Ishikawa (cell line): ENCODE measurements at regions not wholly inside any gene's neighbourhood (a gene's known extent, or its start where the extent isn't known, plus 50 kb on each side); places are given as distances from the start of the nearest gene placed in this dataset.

ENCODE experiments used
- CEBPB ChIP-seq: IDR thresholded peaks from 2 replicates; pipeline ENCODE4 v1.6.1; 2012
- EP300 ChIP-seq: IDR thresholded peaks from 2 replicates; pipeline ENCODE4 v1.6.1; 2012; ENCODE audit warnings: borderline replicate concordance
- FOXM1 ChIP-seq: IDR thresholded peaks from 2 replicates; pipeline ENCODE4 v1.6.1; 2012; ENCODE audit warnings: low read depth, borderline replicate concordance
- NFIC ChIP-seq: IDR thresholded peaks from 2 replicates; pipeline ENCODE4 v1.6.1; 2012
- RAD21 ChIP-seq: IDR thresholded peaks from 2 replicates; pipeline ENCODE4 v1.6.1; 2012; ENCODE audit warnings: low read depth
- YY1 ChIP-seq: IDR thresholded peaks from 2 replicates; pipeline ENCODE4 v1.6.1; 2012; ENCODE audit warnings: low read depth
- ZBTB7A ChIP-seq: IDR thresholded peaks from 2 replicates; pipeline ENCODE4 v1.6.1; 2012; ENCODE audit warnings: low read depth
- TF ChIP-seq, protein P1 (sequence below): IDR thresholded peaks from 2 replicates; pipeline ENCODE4 v1.6.1; 2012

DNA sequence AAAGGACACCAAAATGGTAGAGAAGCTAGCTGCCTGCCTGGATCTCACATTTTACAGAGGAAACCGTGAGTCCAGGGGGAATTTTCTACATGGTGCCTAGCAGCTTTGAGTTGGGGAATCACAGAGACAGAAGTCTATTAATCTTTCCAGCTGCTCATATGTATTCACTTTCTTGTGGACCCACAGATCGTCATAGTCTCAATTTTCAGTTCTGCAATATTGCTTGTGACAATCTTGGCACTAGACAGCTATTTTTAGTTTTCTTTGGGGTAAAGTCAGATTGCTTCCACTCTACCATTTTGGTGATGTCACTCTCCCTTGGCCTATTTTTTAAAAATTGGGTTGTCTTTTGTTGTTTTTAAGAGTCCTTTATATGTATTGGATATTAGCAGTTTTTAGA, 233.4 kb upstream of the STK26 start:
- TF ChIP-seq, protein P1, sequence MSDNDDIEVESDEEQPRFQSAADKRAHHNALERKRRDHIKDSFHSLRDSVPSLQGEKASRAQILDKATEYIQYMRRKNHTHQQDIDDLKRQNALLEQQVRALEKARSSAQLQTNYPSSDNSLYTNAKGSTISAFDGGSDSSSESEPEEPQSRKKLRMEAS: no peak
- TF ChIP-seq FOXM1 (no peak), NFIC (no peak), ZBTB7A (no peak), YY1 (no peak), CEBPB (no peak), EP300 (no peak), RAD21 (no peak)
